GM18861 (cell line): ENCODE measurements at regions not wholly inside any gene's neighbourhood (a gene's known extent, or its start where the extent isn't known, plus 50 kb on each side); places are given as distances from the start of the nearest gene placed in this dataset.

Experiments
- ATAC-seq: cut with Tn5 transposase; IDR thresholded peaks from one replicate; pipeline ENCODE4 v1.9.1; 2021; ENCODE audit not compliant: unreplicated experiment

- no peak for ATAC-seq
These were observed 154.0 kb upstream of the MKI67 start for GRCh38 chr10:128280271-128280670.

DNA sequence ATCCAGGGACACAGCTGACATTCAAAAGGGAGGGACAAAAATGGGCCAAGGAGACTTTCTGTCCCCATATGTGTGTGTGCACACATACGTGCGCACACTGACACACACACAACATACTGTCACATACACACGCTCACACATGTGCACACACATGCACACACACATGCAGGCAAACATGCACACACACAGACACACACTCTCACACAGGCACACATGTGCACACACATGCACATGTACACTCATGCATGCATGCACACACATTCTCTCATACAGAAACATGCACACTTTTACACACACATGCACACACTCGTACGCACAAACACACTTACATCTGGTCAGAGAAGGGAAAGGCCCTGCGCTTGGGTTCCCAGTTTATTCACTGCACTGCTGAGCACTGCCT is 155.1 kb upstream of the MKI67 start:
- no peak for ATAC-seq

DNA sequence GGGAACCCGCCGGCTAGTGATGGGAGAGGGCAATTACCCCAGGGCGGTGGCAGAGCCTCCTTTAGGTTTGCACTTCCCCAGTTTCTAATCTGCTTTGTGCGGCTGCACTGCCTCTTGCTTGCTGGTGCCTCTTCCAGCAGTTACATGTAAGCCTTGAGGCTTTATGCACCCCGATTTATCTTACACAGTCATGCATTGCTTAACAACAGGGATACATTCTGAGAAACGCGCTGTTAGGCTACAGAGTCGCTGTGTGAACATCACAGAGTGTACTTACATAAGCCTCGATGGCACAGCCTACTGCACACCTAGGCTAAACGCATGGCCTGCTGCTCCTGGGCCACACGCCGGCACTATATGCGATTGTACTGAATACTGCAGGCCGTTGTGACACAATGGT is 155.6 kb upstream of the MKI67 start:
- no peak for ATAC-seq

DNA sequence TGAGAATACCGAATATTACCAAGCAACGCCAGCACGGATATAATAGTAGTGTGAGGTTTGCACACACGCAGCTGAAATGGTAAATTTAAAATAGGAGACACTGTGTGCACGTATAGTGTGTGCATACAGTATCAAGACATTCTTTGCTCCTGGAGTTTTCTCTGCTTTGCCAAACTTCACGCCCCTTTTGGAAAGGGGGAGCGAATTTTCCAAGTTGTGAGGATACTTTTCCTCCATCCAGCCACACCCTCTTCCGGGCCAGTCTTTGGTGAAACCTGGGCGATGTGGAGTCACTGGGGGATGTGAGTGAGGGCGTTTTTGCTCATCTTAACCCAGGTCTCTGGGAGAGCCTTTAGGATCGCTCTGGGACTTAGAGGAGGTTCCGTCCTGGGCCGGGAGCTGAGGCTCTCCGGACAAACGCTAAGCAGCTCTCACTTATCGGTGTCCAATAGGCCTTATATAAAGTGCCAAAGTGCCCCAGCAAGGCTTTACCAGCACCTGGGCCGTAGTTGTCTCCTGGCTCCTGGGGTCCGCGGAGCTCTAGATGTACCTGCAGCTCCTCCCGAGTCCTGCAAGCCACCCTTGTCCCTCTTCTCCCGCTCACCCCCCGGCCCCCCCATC is 160.0 kb upstream of the MKI67 start:
- no peak for ATAC-seq

GRCh38 chr10:128286762-128287500 is 160.7 kb upstream of the MKI67 start:
- ATAC-seq: no peak

DNA sequence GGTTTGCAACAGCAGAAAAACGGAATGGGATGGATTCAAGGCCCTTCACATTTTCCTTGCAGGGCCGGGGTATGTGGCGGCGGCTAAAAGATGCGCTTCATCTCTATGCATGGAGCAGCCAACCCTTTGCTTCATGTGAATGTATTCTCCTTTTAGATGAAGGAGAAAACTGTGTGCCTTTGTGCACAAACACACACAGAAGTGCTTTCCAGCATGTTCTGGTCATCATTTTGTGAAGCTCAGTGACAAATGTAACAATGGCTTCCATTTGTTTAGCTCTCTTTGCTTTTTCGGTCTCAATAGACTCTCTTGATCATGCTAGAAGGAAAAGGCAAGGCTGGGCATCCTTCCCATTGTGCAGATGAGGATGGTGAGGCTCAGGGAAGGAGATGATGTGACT is 161.7 kb upstream of the MKI67 start:
- ATAC-seq: no peak

DNA sequence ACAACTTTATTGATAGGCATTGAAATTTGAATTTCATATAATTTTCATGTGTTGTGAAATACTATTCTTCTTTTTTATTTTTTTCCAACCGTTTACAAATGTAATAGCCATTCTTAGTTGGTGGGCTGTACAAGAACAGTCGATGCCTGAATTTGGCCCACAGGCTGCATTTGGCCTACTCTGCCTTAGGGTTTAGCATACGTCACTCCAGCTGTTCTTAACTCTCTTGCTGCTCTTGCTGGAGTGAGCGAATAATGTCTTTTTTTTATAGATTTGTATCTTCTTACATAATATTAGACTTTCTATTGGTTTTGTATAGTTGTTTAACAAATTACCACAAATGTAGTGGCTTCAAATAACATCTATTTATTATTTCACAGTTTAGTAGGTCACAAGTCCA is 163.4 kb upstream of the MKI67 start:
- no peak for ATAC-seq

GRCh38 chr10:128295003-128295402 is 168.8 kb upstream of the MKI67 start:
- ATAC-seq: no peak

- no peak for ATAC-seq
These were observed 170.2 kb upstream of the MKI67 start for GRCh38 chr10:128296253-128297007.

DNA sequence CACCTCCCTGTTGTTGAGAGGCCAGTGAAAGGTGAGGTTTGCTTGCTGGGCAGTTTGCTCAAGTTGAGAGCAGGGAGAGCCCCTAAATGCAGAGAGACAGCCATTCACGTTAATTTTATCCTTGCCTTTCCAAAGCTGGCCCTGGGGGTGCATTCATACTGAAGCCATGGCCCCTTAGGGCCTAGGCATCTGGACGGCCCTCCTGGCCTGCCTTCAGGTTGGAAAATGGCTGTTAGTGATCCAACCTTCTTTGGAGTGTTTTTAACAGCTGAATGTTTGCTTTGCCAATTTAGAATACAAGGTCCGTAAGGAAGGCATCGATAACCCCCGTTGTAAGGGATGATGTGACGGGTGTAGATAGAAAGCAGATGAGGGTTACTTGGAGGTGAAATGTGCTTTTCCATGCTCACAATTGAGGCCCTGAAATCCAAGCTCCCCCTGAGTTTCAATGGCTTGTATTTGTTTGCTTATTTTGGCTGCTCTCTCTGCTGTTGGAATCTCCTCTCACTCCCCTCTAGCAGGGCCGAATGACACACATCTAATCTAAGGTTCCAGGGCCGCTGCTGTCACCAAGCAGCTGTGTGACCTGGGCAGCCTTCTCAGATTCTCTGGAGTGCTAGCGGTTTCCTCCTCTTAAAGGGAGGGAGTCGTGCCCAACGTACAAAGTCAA is 171.6 kb upstream of the MKI67 start:
- no peak for ATAC-seq

- ATAC-seq: no peak
These were observed 172.4 kb upstream of the MKI67 start for GRCh38 chr10:128298587-128298986.

- ATAC-seq: no peak
These were observed 174.1 kb upstream of the MKI67 start for GRCh38 chr10:128300290-128300824.

GRCh38 chr10:128301051-128301450 is 174.8 kb upstream of the MKI67 start:
- no peak for ATAC-seq

GRCh38 chr10:128302808-128303207 is 176.6 kb upstream of the MKI67 start:
- ATAC-seq: no peak

GRCh38 chr10:128304271-128304670 is 178.0 kb upstream of the MKI67 start:
- ATAC-seq: no peak

DNA sequence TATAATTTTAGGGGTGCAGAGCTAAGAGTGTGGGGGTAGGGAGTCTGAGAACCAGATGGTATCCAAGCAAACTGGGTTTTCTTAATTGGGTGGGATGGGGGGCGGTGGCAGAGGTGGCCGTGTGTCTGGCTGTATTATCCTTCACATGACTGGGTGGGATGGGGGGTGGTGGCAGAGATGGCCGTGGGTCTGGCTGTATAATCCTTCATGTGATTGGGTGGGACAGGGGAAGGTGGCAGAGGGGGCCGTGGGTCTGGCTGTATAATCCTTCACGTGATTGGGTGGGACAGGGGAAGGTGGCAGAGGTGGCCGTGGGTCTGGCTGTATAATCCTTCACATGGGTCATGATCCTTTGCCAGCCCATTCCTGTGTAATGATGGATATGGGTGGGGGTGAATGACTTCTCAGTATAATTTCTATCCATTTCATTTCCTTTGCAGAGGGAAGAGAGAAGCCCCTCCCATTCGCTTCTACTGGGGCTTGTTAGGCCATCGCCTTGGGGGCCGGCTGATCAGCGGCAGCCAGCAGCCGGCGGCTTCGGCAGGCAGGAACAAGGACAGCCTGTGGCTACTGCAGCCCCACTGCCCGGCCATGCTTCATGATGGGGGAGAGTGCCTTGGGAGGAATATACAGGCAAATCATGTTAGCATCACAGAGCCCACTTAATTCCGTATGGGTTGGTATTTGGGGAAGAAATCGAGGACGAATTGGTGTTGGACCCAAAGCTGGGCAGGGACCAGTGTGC is 179.6 kb upstream of the MKI67 start:
- ATAC-seq: no peak

DNA sequence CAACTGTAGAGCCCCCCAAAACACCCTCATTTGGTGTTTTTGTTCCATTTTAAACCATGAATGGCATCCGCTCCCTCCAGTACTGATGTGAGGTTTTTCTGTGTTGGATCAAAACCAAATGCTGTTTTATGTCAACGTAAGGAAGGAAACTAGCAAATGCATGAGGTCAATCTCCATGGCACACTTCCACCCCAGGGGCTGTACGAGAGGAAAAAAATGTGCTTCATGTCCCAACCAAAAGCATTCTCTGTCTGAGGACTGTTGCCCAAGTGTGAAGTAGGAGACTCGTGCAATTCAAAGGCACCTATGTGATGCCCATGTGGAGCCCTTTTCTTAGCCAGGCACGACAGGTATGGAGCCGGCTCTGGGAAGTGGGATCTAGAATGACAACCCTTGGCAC is 180.3 kb upstream of the MKI67 start:
- no peak for ATAC-seq

DNA sequence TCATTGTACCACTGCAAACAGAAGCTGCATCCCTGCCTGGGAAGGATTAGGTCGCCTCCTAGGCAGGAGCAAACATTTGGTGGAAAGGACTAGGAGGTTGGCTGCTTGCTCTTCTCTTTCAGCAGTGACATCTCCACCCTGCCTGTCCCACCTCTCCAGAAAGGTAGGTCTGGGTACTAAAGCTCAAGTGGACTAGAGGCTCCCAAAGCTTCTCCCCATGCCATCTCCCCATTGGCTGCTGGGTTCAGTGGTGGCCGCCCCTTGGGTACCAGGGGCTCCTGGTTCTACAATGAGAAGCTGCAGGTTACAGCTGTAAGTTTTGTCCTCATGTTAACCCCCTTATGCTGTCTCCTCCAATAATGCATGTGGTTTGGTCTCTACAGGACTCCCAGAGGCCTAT is 180.7 kb upstream of the MKI67 start:
- ATAC-seq: no peak

- no peak for ATAC-seq
These were observed 181.6 kb upstream of the MKI67 start for GRCh38 chr10:128307820-128308219.

DNA sequence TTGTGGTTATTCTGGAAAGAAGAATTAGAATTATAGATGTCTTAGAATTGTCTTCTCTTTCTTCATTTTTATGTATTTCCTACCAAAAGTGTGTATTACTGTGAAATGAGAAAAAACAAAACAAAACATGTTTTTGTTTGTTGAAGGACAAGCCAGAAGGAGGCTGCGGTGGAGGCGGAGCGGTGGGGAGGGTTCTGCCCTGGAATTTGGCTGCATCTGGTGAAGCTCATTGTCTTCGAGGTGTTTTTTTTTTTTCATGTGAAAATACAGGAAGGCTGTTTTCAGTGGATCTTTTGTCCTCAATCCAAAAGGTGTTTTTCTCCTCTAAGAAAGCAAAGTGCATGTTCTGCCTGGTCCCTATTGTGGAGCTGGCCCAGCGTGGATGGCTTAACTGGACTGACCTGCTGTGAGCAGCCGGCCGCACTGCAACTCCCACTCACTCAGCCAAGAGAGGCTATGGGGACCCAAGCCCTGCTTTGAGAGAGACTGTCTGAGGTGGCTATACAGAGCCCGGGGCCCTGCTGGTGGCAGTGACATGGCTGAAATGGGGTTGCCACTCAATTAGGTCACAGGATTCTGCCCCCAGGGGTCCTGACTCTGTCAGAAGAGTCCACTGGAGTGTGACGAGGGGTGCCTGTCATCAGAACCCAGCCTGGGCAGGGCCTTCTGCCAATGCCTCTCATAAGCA is 184.9 kb upstream of the MKI67 start:
- no peak for ATAC-seq
